Right lobe of liver (tissue), 6 donors: ENCODE measurements at regions not wholly inside any gene's neighbourhood (a gene's known extent, or its start where the extent isn't known, plus 50 kb on each side); places are given as distances from the start of the nearest gene placed in this dataset.
A peak's percentile ranks its signal among the peaks of the same experiment; 100 is the strongest.

Source experiments
- ATAC-seq, 4 donors: fragments of 200-7000 bp; cut with Tn5 transposase; one replicate each; pipeline ENCODE4 v1.9.1; 2020; ENCODE audit warnings: mild to moderate bottlenecking in 4 of 4, moderate library complexity in 4 of 4
- DNase-seq, 3 donors: peaks; one replicate each; pipeline ENCODE4 v3.0.0-alpha.2; 2020
- H3K27ac ChIP-seq, 3 donors: fragments of 200-600 bp; one replicate each; pipeline ENCODE4 v1.8.0; 2022
- H3K27me3 ChIP-seq, 2 donors: fragments of 200-600 bp; one replicate each; pipeline ENCODE4 v1.8.0; 2022
- H3K36me3 ChIP-seq, 4 donors: fragments of 200-600 bp; sonication (generic) in 1 of 4; one replicate each; pipeline versions ENCODE4 v1.5.1 to v1.8.0; 2017 to 2022; ENCODE audit warnings: control low read depth in 1 of 4
- H3K4me1 ChIP-seq, 4 donors: fragments of 200-600 bp; sonication (generic) in 1 of 4; one replicate each; pipeline versions ENCODE4 v1.5.1 to v1.8.0; 2017 to 2022; ENCODE audit warnings: control low read depth in 1 of 4
- H3K4me3 ChIP-seq, 3 donors: fragments of 200-600 bp; one replicate each; pipeline ENCODE4 v1.8.0; 2022
- H3K9me3 ChIP-seq, 4 donors: fragments of 200-600 bp; sonication (generic) in 1 of 4; one replicate each; pipeline versions ENCODE4 v1.5.1 to v1.8.0; 2017 to 2022; ENCODE audit warnings: control low read depth in 1 of 4
- POLR2A ChIP-seq: fragments of 450-650 bp; IDR thresholded peaks from one replicate; pipeline ENCODE4 v1.6.1; 2017; ENCODE audit warnings: antibody characterized with exemption, mild to moderate bottlenecking
- WGBS: methylation state at CpG from one replicate; pipeline ENCODE4 v1.1.6; 2018; ENCODE audit warnings: low coverage, low lambda C conversion rate; ENCODE audit not compliant: insufficient coverage; ENCODE audit errors: missing lambda C conversion rate; 5-methylcytosine and 5-hydroxymethylcytosine counted together
- intact Hi-C, 2 donors: fragments of 100-400 bp; cut with DNase I; formaldehyde crosslinking; loops; one replicate each; pipeline versions ENCODE4 v1.11.2 to v1.14.1; 2022
- TF ChIP-seq, protein P1 (sequence below), 4 donors: fragments of 200-600 bp in 3 of 4; fragments of 450-650 bp in 1 of 4; IDR thresholded peaks; one replicate each; pipeline versions ENCODE4 v1.5.1 to v1.8.0; 2016 to 2022; ENCODE audit warnings: antibody characterized with exemption in 4 of 4, mild to moderate bottlenecking in 2 of 4
- donor health status: DM: no; HTN: yes; CAD: no.
- donor health status: DM: no; HTN: no; CAD: no.
- donor health status: DM: no; HTN: no; CAD: no.
- donor health status: DM: no; HTN: yes; CAD: no.
- donor health status: DM: no; HTN: yes; CAD: no.

- Histone ChIP-seq H3K27ac (no peak overlapping the region), H3K9me3 (no peaks in the 10 kb centered on the region), H3K36me3 (no peaks in the 10 kb centered on the region), H3K4me1 (no peaks in the 10 kb centered on the region), H3K27me3 (no peaks in the 10 kb centered on the region), H3K4me3 (no peak overlapping the region)
- ATAC-seq (no peak), DNase-seq (no peak)
- TF ChIP-seq POLR2A, result no peak
- TF ChIP-seq, protein P1, sequence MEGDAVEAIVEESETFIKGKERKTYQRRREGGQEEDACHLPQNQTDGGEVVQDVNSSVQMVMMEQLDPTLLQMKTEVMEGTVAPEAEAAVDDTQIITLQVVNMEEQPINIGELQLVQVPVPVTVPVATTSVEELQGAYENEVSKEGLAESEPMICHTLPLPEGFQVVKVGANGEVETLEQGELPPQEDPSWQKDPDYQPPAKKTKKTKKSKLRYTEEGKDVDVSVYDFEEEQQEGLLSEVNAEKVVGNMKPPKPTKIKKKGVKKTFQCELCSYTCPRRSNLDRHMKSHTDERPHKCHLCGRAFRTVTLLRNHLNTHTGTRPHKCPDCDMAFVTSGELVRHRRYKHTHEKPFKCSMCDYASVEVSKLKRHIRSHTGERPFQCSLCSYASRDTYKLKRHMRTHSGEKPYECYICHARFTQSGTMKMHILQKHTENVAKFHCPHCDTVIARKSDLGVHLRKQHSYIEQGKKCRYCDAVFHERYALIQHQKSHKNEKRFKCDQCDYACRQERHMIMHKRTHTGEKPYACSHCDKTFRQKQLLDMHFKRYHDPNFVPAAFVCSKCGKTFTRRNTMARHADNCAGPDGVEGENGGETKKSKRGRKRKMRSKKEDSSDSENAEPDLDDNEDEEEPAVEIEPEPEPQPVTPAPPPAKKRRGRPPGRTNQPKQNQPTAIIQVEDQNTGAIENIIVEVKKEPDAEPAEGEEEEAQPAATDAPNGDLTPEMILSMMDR (IDR thresholded peaks at IDR 0.05), result no peak
- intact Hi-C loops, result no loop called here
- 62% methylated on average over 3 of the region's 3 CpGs for WGBS
Observed at GRCh38 chr3:31230425-31231223, 302.1 kb upstream of the STT3B start.

- ATAC-seq, result peak; percentile 19 to 55 (median 36)
Observed at GRCh38 chr3:31232055-31233025, 300.4 kb upstream of the STT3B start.

GRCh38 chr3:31234145-31234544 lies 298.6 kb upstream of the STT3B start:
- ATAC-seq, result peak in 2 of 4 donors; percentile 17 to 32

More at GRCh38 chr3:31232055-31233025, 300.4 kb upstream of the STT3B start:
- TF ChIP-seq, protein P1 (IDR thresholded peaks at IDR 0.05), result no peak
- no peak for TF ChIP-seq POLR2A
- H3K27me3 ChIP-seq, result no peaks in the 10 kb centered on the region
- no peak for DNase-seq
- no peaks in the 10 kb centered on the region for H3K36me3 ChIP-seq
- H3K4me3 ChIP-seq, result no peak overlapping the region
- WGBS, result 72% methylated on average over 6 of the region's 12 CpGs
- no peaks in the 10 kb centered on the region for H3K9me3 ChIP-seq
- intact Hi-C loops, result no loop called here
- H3K4me1 ChIP-seq, result no peaks in the 10 kb centered on the region
- H3K27ac ChIP-seq, result no peak overlapping the region

DNA sequence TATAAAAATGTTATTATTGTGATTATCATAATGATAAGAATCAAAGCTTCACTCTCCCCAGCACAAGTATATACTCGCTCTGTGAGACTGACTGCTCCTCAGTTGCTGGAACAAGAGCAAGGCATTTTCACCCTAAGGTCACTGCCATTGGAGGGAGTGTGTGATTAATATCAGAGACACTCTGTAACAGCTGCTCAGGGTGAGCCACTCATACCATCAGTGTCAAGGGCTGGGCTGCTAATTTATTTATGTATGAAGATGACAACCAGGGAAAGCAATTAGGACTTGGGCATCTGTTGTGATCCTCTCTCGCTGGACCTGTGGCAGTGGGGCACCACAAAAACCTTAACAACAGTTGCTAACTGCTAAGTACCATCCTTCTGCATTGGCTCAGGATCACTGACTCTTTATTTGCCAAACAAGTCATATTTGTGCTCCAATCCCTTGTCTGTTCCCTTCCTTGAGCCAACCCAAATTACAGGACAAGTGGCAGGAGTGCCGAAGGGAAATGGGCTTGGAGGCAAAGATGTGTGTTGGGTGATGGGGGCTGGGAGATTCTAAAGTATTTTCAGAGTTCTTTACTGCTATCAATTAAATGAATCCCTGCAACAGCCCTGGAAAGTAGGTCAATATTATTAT lies 297.5 kb upstream of the STT3B start:
- no peaks in the 10 kb centered on the region for H3K36me3 ChIP-seq
- DNase-seq, result no peak
- no peaks in the 10 kb centered on the region for H3K4me1 ChIP-seq
- intact Hi-C loops, result no loop called here
- no peak overlapping the region for H3K4me3 ChIP-seq
- H3K9me3 ChIP-seq, result no peaks in the 10 kb centered on the region
- WGBS, result 88% methylated on average over 3 of the region's 3 CpGs
- no peak for ATAC-seq
- TF ChIP-seq POLR2A, result no peak
- TF ChIP-seq, protein P1 (IDR thresholded peaks at IDR 0.05), result no peak
- no peaks in the 10 kb centered on the region for H3K27me3 ChIP-seq
- H3K27ac ChIP-seq, result no peak overlapping the region

More at GRCh38 chr3:31234145-31234544, 298.6 kb upstream of the STT3B start:
- 71% methylated on average over 3 of the region's 6 CpGs for WGBS
- no peaks in the 10 kb centered on the region for H3K9me3 ChIP-seq
- intact Hi-C loops, result no loop called here
- no peaks in the 10 kb centered on the region for H3K27me3 ChIP-seq
- DNase-seq, result no peak
- H3K27ac ChIP-seq, result no peak overlapping the region
- H3K4me1 ChIP-seq, result no peaks in the 10 kb centered on the region
- no peaks in the 10 kb centered on the region for H3K36me3 ChIP-seq
- no peak overlapping the region for H3K4me3 ChIP-seq
- TF ChIP-seq, protein P1 (IDR thresholded peaks at IDR 0.05), result no peak
- TF ChIP-seq POLR2A, result no peak
